ENCODE measurements at regions not wholly inside any gene's neighbourhood (a gene's known extent, or its start where the extent isn't known, plus 50 kb on each side); places are given as distances from the start of the nearest gene placed in this dataset.

DNA sequence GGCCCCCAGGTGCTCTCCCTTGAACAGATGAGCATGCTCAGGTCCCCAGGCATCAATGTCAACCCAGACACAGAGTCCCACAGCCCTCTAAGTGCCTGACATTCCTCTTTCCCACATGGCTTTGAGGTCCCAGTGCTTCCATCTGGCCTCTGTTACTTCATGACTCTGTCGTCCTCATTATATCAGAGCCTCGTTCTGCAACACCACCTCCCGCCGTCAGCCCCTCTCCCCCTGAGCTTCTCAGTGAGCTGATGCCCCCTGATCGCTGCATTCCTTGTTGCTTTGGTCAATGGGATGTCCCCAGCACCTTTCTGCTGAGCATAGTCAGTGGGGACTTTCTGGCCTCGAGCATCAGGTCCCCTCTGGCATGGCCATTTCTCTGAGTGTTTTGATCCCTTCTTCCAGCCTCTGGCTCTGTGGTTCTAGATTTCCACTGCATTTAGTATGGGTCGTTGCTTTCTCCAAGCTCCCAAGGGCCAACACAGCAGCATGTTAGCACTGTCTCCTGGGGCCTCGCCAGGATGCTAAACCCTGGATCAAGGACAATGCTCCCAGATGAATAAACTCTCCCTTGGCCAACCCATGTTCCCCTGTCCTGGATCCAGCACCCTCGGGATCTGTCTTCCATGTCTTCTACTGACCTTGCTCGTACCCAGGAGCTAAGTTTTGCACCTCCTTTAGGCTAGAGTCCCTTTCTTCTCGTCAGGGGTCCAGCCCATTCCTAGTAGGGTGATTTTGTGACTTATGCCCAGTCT lies 143.2 kb upstream of the TWIST2 start:
- TF ChIP-seq, protein P1, sequence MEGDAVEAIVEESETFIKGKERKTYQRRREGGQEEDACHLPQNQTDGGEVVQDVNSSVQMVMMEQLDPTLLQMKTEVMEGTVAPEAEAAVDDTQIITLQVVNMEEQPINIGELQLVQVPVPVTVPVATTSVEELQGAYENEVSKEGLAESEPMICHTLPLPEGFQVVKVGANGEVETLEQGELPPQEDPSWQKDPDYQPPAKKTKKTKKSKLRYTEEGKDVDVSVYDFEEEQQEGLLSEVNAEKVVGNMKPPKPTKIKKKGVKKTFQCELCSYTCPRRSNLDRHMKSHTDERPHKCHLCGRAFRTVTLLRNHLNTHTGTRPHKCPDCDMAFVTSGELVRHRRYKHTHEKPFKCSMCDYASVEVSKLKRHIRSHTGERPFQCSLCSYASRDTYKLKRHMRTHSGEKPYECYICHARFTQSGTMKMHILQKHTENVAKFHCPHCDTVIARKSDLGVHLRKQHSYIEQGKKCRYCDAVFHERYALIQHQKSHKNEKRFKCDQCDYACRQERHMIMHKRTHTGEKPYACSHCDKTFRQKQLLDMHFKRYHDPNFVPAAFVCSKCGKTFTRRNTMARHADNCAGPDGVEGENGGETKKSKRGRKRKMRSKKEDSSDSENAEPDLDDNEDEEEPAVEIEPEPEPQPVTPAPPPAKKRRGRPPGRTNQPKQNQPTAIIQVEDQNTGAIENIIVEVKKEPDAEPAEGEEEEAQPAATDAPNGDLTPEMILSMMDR (IDR thresholded peaks at IDR 0.05; ENCODE audit: extremely low read depth, insufficient read depth, missing control alignments), result no peak
- no peak for DNase-seq (ENCODE audit: low spot score)
- in situ Hi-C loops (cut with MboI; ENCODE audit: low pct_unique_long_range_greater_than_20kb, low sequenced_read_pairs, unreplicated experiment), result no loop called here

DNA sequence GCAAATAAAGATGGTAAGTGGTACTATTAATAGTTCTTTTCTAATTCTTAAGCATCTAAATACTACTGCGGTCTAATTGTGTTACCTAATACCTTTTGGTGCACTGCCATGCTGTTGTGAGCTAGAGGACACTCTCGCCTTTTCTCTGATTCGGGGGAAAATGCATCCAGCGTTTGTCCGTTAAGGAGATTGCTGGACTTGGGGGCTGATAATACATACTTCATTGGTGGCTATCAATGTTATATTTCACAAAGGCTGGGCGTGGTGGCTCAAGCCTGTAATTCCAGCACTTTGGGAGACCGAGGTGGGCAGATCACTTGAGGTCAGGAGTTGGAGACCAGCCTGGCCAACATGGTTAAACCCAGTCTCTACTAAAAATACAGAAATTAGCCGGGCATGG lies 141.7 kb upstream of the TWIST2 start:
- DNase-seq (ENCODE audit: low spot score), result no peak
- TF ChIP-seq, protein P1 (IDR thresholded peaks at IDR 0.05; ENCODE audit: extremely low read depth, insufficient read depth, missing control alignments), result no peak
- in situ Hi-C loops (cut with MboI; ENCODE audit: low pct_unique_long_range_greater_than_20kb, low sequenced_read_pairs, unreplicated experiment), result no loop called here

DNA sequence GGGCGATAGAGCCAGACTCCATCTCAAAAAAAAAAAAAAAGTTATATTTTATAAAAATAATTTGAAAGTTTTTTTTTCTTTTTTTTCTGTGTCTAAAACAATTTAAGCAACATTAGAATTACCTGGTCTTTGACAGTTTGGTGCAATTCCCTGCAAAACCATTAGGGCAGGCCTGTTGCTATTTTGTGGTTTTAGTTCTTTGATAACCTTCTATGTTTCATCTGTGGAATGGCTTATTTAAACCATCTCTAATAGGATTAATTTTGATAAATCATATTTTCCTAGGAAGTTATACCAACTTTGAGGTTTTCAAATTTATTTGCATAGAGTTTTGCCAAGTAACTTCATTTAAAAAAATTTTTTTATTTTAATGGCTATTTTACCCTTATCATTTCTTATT lies 141.2 kb upstream of the TWIST2 start:
- in situ Hi-C loops (cut with MboI; ENCODE audit: low pct_unique_long_range_greater_than_20kb, low sequenced_read_pairs, unreplicated experiment), result no loop called here
- TF ChIP-seq, protein P1 (IDR thresholded peaks at IDR 0.05; ENCODE audit: extremely low read depth, insufficient read depth, missing control alignments), result no peak
- DNase-seq (ENCODE audit: low spot score), result no peak

DNA sequence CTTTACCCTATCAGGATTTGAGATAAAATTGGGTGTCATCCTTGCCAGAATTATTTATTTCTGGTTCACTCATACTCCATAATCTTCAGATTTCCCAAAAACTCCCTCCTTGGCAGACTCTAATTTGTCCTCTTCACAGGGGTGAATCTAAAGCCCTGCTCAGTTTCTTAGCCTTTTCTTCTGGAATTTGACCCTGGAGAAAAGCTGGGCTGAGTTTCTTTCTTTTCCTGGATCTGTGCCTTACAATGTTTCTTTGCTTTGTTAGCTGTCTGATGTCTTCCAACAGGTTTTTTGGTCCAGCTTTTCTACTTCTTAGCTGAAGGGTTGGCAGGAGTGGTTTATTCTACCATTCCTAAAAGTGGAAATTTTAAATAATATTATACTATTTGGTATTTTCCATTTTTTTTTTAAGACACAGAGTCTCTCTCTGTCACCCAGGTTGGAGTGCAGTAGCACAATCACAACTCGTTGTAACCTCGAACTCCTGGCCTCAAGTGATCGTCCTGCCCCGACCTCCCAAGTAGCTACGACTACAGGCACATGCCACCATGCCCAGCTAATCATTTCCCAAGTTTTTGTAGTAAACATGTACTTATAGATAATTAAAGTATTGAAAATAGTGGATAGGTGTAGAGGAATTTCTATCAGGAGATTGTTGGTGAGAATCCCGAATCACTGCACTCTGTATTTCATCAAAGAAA lies 138.4 kb upstream of the TWIST2 start:
- TF ChIP-seq, protein P1 (IDR thresholded peaks at IDR 0.05; ENCODE audit: extremely low read depth, insufficient read depth, missing control alignments), result no peak
- in situ Hi-C loops (cut with MboI; ENCODE audit: low pct_unique_long_range_greater_than_20kb, low sequenced_read_pairs, unreplicated experiment), result no loop called here
- DNase-seq (ENCODE audit: low spot score), result no peak

DNA sequence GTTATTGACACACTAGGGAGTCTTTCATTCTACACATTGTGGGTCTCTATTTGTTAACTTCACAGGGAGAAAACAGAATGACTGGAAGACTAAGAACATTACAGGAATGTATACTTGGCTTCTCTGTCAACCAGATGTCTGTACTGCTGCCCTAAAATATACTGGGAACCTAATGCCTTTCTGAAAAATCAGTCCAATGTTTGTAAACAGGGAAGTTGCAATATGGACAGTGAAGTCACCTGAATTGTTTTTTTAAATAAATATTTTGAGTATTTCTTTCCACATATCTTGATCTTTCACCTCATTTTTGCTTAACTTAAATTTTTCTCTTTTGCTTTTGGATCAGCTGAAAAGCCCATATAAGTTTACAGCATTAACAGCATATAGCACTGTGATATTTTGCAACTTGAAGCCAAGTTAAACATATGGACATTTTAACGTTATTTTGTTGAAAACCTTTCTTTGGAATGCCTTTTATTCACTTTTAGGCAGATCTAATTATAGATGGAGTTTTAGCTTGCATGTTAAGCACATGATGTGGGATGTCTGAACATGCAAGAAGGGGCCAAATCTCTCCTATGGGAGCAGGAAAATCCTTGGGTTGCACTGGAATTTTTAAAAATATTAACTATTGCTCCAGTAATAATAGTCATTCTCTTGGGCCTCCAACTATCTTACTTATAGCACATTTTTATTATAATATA lies 137.7 kb upstream of the TWIST2 start:
- DNase-seq (ENCODE audit: low spot score), result no peak
- TF ChIP-seq, protein P1 (IDR thresholded peaks at IDR 0.05; ENCODE audit: extremely low read depth, insufficient read depth, missing control alignments), result no peak
- in situ Hi-C loops (cut with MboI; ENCODE audit: low pct_unique_long_range_greater_than_20kb, low sequenced_read_pairs, unreplicated experiment), result no loop called here

DNA sequence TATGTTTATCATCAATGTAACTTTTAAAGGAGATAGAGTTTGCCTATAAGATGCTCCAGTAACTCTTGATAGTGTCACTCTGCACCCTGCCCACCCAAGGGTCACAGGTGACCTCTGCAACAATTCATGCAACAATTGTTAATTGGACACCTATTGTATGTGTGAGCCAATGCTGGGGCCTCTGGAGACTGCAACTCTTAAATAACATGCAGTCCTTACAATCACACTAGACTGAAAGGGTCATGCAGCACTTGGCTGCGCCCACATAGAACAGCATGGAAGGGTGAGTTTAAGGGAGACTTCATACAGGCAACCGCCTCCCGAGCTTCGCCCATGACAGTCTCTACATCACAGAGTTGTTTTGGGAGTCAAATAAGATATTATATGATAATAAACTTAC lies 137.1 kb upstream of the TWIST2 start:
- DNase-seq (ENCODE audit: low spot score), result no peak
- TF ChIP-seq, protein P1 (IDR thresholded peaks at IDR 0.05; ENCODE audit: extremely low read depth, insufficient read depth, missing control alignments), result no peak
- in situ Hi-C loops (cut with MboI; ENCODE audit: low pct_unique_long_range_greater_than_20kb, low sequenced_read_pairs, unreplicated experiment), result no loop called here
